HepG2 (cell line): ENCODE measurements at regions not wholly inside any gene's neighbourhood (a gene's known extent, or its start where the extent isn't known, plus 50 kb on each side); places are given as distances from the start of the nearest gene placed in this dataset.

Experiments
- SP1 ChIP-seq, 2 experiments: fragments of 450-650 bp in 1 of 2; sonication (generic) in 1 of 2; formaldehyde crosslinking in 1 of 2; IDR thresholded peaks; 2 replicates each; pipeline versions ENCODE4 v1.4.0 to v1.6.1; 2016 to 2020; ENCODE audit warnings: missing genetic modification reagents in 1 of 2
- TCF7L2 ChIP-seq: IDR thresholded peaks from 2 replicates; pipeline ENCODE4 v1.6.1; 2011; ENCODE audit warnings: mild to moderate bottlenecking, low read depth, low read length, moderate library complexity
- TF ChIP-seq, protein P1 (sequence below): sonication (generic); formaldehyde crosslinking; IDR thresholded peaks from 2 replicates; pipeline ENCODE4 v1.5.0; 2020; ENCODE audit warnings: mild to moderate bottlenecking, missing genetic modification reagents, moderate library complexity

DNA sequence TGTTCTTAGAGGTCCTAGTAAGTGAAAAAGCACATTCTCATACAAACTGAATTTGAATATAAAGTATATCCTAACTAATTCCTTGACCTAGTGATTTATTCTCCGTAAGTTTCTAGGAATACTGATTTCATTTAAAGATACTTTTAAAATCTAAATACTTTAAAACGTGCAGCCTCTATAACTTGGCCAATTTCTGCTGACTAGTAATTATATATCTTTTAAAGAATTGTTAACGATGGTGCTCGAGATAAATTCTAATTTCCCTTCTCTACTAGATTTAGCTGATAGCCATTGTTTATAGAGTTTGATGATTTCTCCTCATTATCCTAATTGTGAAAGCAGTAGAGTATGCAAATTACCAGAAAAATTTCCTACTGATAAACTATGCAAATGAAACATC, 257.9 kb downstream of the ADAMTS20 start:
- TF ChIP-seq, protein P1, sequence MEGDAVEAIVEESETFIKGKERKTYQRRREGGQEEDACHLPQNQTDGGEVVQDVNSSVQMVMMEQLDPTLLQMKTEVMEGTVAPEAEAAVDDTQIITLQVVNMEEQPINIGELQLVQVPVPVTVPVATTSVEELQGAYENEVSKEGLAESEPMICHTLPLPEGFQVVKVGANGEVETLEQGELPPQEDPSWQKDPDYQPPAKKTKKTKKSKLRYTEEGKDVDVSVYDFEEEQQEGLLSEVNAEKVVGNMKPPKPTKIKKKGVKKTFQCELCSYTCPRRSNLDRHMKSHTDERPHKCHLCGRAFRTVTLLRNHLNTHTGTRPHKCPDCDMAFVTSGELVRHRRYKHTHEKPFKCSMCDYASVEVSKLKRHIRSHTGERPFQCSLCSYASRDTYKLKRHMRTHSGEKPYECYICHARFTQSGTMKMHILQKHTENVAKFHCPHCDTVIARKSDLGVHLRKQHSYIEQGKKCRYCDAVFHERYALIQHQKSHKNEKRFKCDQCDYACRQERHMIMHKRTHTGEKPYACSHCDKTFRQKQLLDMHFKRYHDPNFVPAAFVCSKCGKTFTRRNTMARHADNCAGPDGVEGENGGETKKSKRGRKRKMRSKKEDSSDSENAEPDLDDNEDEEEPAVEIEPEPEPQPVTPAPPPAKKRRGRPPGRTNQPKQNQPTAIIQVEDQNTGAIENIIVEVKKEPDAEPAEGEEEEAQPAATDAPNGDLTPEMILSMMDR, result no peak
- TF ChIP-seq TCF7L2 (no peak), SP1 (IDR thresholded peaks at IDR 0.05) (no peak), SP1 (CRISPR knock-in tag; IDR thresholded peaks at IDR 0.05) (no peak)
